HL-60 (cell line): ENCODE measurements at regions not wholly inside any gene's neighbourhood (a gene's known extent, or its start where the extent isn't known, plus 50 kb on each side); places are given as distances from the start of the nearest gene placed in this dataset.

Experiments used
- DNase-seq, 2 experiments: peaks; one replicate each; pipeline ENCODE4 v3.0.0-alpha.2; 2010 to 2020; ENCODE audit warnings: low read depth in 1 of 2, low spot score in 1 of 2
- H3K27ac ChIP-seq: fragments of 250-450 bp; sonication (Bioruptor Pico); replicated peaks from 2 replicates; pipeline ENCODE4 v1.5.1; 2020; ENCODE audit warnings: mild to moderate bottlenecking, moderate library complexity
- H3K27me3 ChIP-seq: fragments of 250-450 bp; sonication (Bioruptor Pico); 2 replicates; pipeline ENCODE4 v1.5.1; 2021; ENCODE audit warnings: mild to moderate bottlenecking, moderate library complexity; ENCODE audit not compliant: insufficient read depth, poor library complexity, severe bottlenecking
- H3K4me3 ChIP-seq: replicated peaks from 2 replicates; pipeline ENCODE4 v1.5.1; 2011; ENCODE audit warnings: mild to moderate bottlenecking, control low read depth, low read length; ENCODE audit not compliant: insufficient read depth
- GABPA ChIP-seq: IDR thresholded peaks from 2 replicates; pipeline ENCODE4 v1.6.1; 2012; ENCODE audit warnings: low read depth
- POLR2AphosphoS5 ChIP-seq: IDR thresholded peaks from 2 replicates; pipeline ENCODE4 v1.6.1; 2012; ENCODE audit warnings: low read depth
- SPI1 ChIP-seq: IDR thresholded peaks from 2 replicates; pipeline ENCODE4 v1.6.1; 2012; ENCODE audit warnings: low read depth, mild to moderate bottlenecking, borderline replicate concordance
- TF ChIP-seq, protein P1 (sequence below): IDR thresholded peaks from 2 replicates; pipeline ENCODE4 v1.6.1; 2012; ENCODE audit warnings: low read depth; ENCODE audit not compliant: insufficient replicate concordance
- TF ChIP-seq, protein P2 (sequence below): IDR thresholded peaks from one replicate; pipeline ENCODE4 v1.5.1; 2011; ENCODE audit warnings: low read length, control low read depth, inconsistent platforms; ENCODE audit not compliant: insufficient read depth

DNA sequence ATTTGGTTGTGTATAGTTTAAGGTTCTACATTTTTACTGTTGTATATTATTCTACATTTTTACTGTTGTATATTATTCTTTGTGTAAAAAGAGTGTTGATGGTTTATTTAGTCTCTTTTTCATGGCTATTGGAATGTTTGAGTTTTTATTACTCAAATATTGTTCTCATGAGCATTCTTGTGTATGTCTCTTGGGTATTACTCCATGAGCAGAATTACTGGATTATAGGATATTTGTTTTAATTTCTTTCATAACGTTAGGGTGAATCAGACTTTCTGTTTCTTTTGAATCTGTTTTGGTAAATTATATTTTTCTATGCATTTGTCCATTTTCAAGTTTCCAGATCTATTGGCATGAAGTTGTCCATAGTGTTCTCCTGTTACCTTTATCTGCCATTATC is 111.6 kb downstream of the DYNAP start:
- TF ChIP-seq GABPA = no peak
- TF ChIP-seq, protein P1, sequence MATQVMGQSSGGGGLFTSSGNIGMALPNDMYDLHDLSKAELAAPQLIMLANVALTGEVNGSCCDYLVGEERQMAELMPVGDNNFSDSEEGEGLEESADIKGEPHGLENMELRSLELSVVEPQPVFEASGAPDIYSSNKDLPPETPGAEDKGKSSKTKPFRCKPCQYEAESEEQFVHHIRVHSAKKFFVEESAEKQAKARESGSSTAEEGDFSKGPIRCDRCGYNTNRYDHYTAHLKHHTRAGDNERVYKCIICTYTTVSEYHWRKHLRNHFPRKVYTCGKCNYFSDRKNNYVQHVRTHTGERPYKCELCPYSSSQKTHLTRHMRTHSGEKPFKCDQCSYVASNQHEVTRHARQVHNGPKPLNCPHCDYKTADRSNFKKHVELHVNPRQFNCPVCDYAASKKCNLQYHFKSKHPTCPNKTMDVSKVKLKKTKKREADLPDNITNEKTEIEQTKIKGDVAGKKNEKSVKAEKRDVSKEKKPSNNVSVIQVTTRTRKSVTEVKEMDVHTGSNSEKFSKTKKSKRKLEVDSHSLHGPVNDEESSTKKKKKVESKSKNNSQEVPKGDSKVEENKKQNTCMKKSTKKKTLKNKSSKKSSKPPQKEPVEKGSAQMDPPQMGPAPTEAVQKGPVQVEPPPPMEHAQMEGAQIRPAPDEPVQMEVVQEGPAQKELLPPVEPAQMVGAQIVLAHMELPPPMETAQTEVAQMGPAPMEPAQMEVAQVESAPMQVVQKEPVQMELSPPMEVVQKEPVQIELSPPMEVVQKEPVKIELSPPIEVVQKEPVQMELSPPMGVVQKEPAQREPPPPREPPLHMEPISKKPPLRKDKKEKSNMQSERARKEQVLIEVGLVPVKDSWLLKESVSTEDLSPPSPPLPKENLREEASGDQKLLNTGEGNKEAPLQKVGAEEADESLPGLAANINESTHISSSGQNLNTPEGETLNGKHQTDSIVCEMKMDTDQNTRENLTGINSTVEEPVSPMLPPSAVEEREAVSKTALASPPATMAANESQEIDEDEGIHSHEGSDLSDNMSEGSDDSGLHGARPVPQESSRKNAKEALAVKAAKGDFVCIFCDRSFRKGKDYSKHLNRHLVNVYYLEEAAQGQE = no peak
- TF ChIP-seq, protein P2, sequence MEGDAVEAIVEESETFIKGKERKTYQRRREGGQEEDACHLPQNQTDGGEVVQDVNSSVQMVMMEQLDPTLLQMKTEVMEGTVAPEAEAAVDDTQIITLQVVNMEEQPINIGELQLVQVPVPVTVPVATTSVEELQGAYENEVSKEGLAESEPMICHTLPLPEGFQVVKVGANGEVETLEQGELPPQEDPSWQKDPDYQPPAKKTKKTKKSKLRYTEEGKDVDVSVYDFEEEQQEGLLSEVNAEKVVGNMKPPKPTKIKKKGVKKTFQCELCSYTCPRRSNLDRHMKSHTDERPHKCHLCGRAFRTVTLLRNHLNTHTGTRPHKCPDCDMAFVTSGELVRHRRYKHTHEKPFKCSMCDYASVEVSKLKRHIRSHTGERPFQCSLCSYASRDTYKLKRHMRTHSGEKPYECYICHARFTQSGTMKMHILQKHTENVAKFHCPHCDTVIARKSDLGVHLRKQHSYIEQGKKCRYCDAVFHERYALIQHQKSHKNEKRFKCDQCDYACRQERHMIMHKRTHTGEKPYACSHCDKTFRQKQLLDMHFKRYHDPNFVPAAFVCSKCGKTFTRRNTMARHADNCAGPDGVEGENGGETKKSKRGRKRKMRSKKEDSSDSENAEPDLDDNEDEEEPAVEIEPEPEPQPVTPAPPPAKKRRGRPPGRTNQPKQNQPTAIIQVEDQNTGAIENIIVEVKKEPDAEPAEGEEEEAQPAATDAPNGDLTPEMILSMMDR = no peak
- no peak for TF ChIP-seq SPI1
- no peak for TF ChIP-seq POLR2AphosphoS5

GRCh38 chr18:54710074-54710899 is 118.0 kb upstream of the RAB27B start:
- no peak overlapping the region for H3K27ac ChIP-seq
- no peak overlapping the region for H3K4me3 ChIP-seq
- DNase-seq = no peak
- TF ChIP-seq GABPA = no peak
- TF ChIP-seq, protein P1 = no peak
- TF ChIP-seq, protein P2 = no peak
- TF ChIP-seq POLR2AphosphoS5 = no peak
- no peak for TF ChIP-seq SPI1
- H3K27me3 ChIP-seq = no peaks in the 10 kb centered on the region

More for the DNA sequence above, 111.6 kb downstream of the DYNAP start:
- H3K4me3 ChIP-seq = no peak overlapping the region
- H3K27ac ChIP-seq = no peak overlapping the region
- no peaks in the 10 kb centered on the region for H3K27me3 ChIP-seq
- DNase-seq = no peak

DNA sequence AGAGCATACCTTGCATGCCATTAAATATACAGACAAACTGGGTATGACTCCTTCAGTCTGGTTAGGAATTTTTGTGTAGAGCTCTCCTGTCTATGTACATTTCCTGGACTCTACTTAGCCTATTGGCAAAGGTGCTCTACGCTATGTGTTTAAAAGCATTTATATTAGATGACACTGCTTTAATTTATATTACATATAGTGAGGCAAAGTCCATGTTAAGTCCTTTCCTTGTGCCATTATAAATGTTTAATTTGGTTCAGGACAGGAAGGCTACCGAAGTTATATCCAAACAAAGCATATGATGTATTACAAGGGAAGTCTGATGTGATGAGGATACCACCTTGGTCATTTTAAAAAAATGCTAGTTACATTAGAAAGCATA is 117.4 kb upstream of the RAB27B start:
- DNase-seq = no peak
- Histone ChIP-seq H3K27me3 (no peaks in the 10 kb centered on the region), H3K27ac (no peak overlapping the region), H3K4me3 (no peak overlapping the region)
- TF ChIP-seq, protein P1 = no peak
- TF ChIP-seq, protein P2 = no peak
- no peak for TF ChIP-seq POLR2AphosphoS5
- TF ChIP-seq SPI1 = no peak
- no peak for TF ChIP-seq GABPA
